GM12864 (cell line): ENCODE measurements at regions not wholly inside any gene's neighbourhood (a gene's known extent, or its start where the extent isn't known, plus 50 kb on each side); places are given as distances from the start of the nearest gene placed in this dataset.

ENCODE experiments used
- DNase-seq: peaks from one replicate; pipeline ENCODE4 v3.0.0-alpha.2; 2011; ENCODE audit warnings: low read depth
- H3K4me3 ChIP-seq: 2 replicates; pipeline ENCODE4 v1.5.1; 2011; ENCODE audit warnings: mild to moderate bottlenecking, low read depth, low read length, control low read depth
- CTCF ChIP-seq: IDR thresholded peaks from 2 replicates; pipeline ENCODE4 v1.5.1; 2011; ENCODE audit warnings: low read depth, mild to moderate bottlenecking, moderate library complexity, low read length, control low read depth, inconsistent platforms; ENCODE audit errors: missing control alignments

- no peak overlapping the region for H3K4me3 ChIP-seq
- no peak for DNase-seq
- TF ChIP-seq CTCF, result no peak
These were observed 76.2 kb upstream of the CADM1 start for GRCh38 chr11:115580416-115580815.

- TF ChIP-seq CTCF, result no peak
- no peak overlapping the region for H3K4me3 ChIP-seq
- DNase-seq, result no peak
These were observed 75.1 kb upstream of the CADM1 start for GRCh38 chr11:115579181-115579825.

GRCh38 chr11:115578275-115578674 lies 74.1 kb upstream of the CADM1 start:
- DNase-seq, result no peak
- no peak for TF ChIP-seq CTCF
- H3K4me3 ChIP-seq, result no peak overlapping the region

GRCh38 chr11:115577701-115578100 lies 73.5 kb upstream of the CADM1 start:
- TF ChIP-seq CTCF, result no peak
- H3K4me3 ChIP-seq, result no peak overlapping the region
- no peak for DNase-seq

GRCh38 chr11:115576606-115577380 lies 72.6 kb upstream of the CADM1 start:
- DNase-seq, result no peak
- no peak for TF ChIP-seq CTCF
- H3K4me3 ChIP-seq, result no peak overlapping the region

GRCh38 chr11:115572551-115572950 lies 68.3 kb upstream of the CADM1 start:
- TF ChIP-seq CTCF, result no peak
- no peak for DNase-seq
- H3K4me3 ChIP-seq, result no peak overlapping the region

- TF ChIP-seq CTCF, result no peak
- no peak for DNase-seq
- no peak overlapping the region for H3K4me3 ChIP-seq
These were observed 62.1 kb upstream of the CADM1 start for GRCh38 chr11:115566180-115566764.
